ENCODE measurements at regions not wholly inside any gene's neighbourhood (a gene's known extent, or its start where the extent isn't known, plus 50 kb on each side); places are given as distances from the start of the nearest gene placed in this dataset.

GRCh38 chr16:17635183-17635582, 164.4 kb upstream of the XYLT1 start:
- 87% methylated on average over 6 of the region's 6 CpGs for WGBS

GRCh38 chr16:17633181-17633951, 162.6 kb upstream of the XYLT1 start:
- Histone ChIP-seq H3K27ac (ENCODE audit: low read depth) (no peak overlapping the region), H3K36me3 (ENCODE audit: insufficient read depth) (no peaks in the 10 kb centered on the region), H3K4me1 (ENCODE audit: insufficient read depth) (no peaks in the 10 kb centered on the region), H3K4me3 (ENCODE audit: low read depth, low read length) (no peak overlapping the region)
- peak; percentile 64 for DNase-seq (ENCODE audit: extremely low spot score)
- WGBS = 52% methylated on average over 8 of the region's 8 CpGs

More at GRCh38 chr16:17635183-17635582, 164.4 kb upstream of the XYLT1 start:
- Histone ChIP-seq H3K4me1 (ENCODE audit: insufficient read depth) (no peaks in the 10 kb centered on the region), H3K4me3 (ENCODE audit: low read depth, low read length) (no peak overlapping the region), H3K27ac (ENCODE audit: low read depth) (no peak overlapping the region), H3K36me3 (ENCODE audit: insufficient read depth) (no peaks in the 10 kb centered on the region)
- no peak for DNase-seq (ENCODE audit: extremely low spot score)

GRCh38 chr16:17632667-17633066, 161.9 kb upstream of the XYLT1 start:
- no peaks in the 10 kb centered on the region for H3K36me3 ChIP-seq (ENCODE audit: insufficient read depth)
- 53% methylated on average over 8 of the region's 8 CpGs for WGBS
- H3K4me1 ChIP-seq (ENCODE audit: insufficient read depth) = no peaks in the 10 kb centered on the region
- DNase-seq (ENCODE audit: extremely low spot score) = no peak
- H3K27ac ChIP-seq (ENCODE audit: low read depth) = no peak overlapping the region
- no peak overlapping the region for H3K4me3 ChIP-seq (ENCODE audit: low read depth, low read length)

GRCh38 chr16:17629936-17630335, 159.2 kb upstream of the XYLT1 start:
- Histone ChIP-seq H3K27ac (ENCODE audit: low read depth) (no peak overlapping the region), H3K4me3 (ENCODE audit: low read depth, low read length) (no peak overlapping the region), H3K4me1 (ENCODE audit: insufficient read depth) (no peaks in the 10 kb centered on the region), H3K36me3 (ENCODE audit: insufficient read depth) (no peaks in the 10 kb centered on the region)
- DNase-seq (ENCODE audit: extremely low spot score) = no peak
- whole genome bisulfite sequencing = 80% methylated on average over 5 of the region's 5 CpGs

GRCh38 chr16:17628983-17629382, 158.2 kb upstream of the XYLT1 start:
- Histone ChIP-seq H3K4me3 (ENCODE audit: low read depth, low read length) (no peak overlapping the region), H3K27ac (ENCODE audit: low read depth) (no peak overlapping the region), H3K4me1 (ENCODE audit: insufficient read depth) (no peaks in the 10 kb centered on the region), H3K36me3 (ENCODE audit: insufficient read depth) (no peaks in the 10 kb centered on the region)
- 48% methylated on average over 1 of the region's 1 CpG for WGBS
- DNase-seq (ENCODE audit: extremely low spot score) = no peak

- DNase-seq (ENCODE audit: extremely low spot score) = no peak
- Histone ChIP-seq H3K4me1 (ENCODE audit: insufficient read depth) (no peaks in the 10 kb centered on the region), H3K27ac (ENCODE audit: low read depth) (no peak overlapping the region), H3K36me3 (ENCODE audit: insufficient read depth) (no peaks in the 10 kb centered on the region), H3K4me3 (ENCODE audit: low read depth, low read length) (no peak overlapping the region)
- 54% methylated on average over 3 of the region's 3 CpGs for WGBS
Measured at GRCh38 chr16:17622366-17622765, 151.6 kb upstream of the XYLT1 start.

GRCh38 chr16:17619261-17619660, 148.5 kb upstream of the XYLT1 start:
- H3K4me1 ChIP-seq (ENCODE audit: insufficient read depth) = no peaks in the 10 kb centered on the region
- no peak for DNase-seq (ENCODE audit: extremely low spot score)
- 84% methylated on average over 8 of the region's 8 CpGs for WGBS
- H3K4me3 ChIP-seq (ENCODE audit: low read depth, low read length) = no peak overlapping the region
- no peaks in the 10 kb centered on the region for H3K36me3 ChIP-seq (ENCODE audit: insufficient read depth)
- H3K27ac ChIP-seq (ENCODE audit: low read depth) = no peak overlapping the region

GRCh38 chr16:17617021-17617552, 146.3 kb upstream of the XYLT1 start:
- no peak overlapping the region for H3K4me3 ChIP-seq (ENCODE audit: low read depth, low read length)
- no peak overlapping the region for H3K27ac ChIP-seq (ENCODE audit: low read depth)
- WGBS = 78% methylated on average over 4 of the region's 4 CpGs
- no peak for DNase-seq (ENCODE audit: extremely low spot score)
- no peaks in the 10 kb centered on the region for H3K4me1 ChIP-seq (ENCODE audit: insufficient read depth)
- H3K36me3 ChIP-seq (ENCODE audit: insufficient read depth) = no peaks in the 10 kb centered on the region

GRCh38 chr16:17612336-17612735, 141.6 kb upstream of the XYLT1 start:
- Histone ChIP-seq H3K36me3 (ENCODE audit: insufficient read depth) (no peaks in the 10 kb centered on the region), H3K27ac (ENCODE audit: low read depth) (no peak overlapping the region), H3K4me1 (ENCODE audit: insufficient read depth) (no peaks in the 10 kb centered on the region), H3K4me3 (ENCODE audit: low read depth, low read length) (no peak overlapping the region)
- no peak for DNase-seq (ENCODE audit: extremely low spot score)
- WGBS = 39% methylated on average over 3 of the region's 3 CpGs

- H3K36me3 ChIP-seq (ENCODE audit: insufficient read depth) = no peaks in the 10 kb centered on the region
- H3K4me1 ChIP-seq (ENCODE audit: insufficient read depth) = no peaks in the 10 kb centered on the region
- no peak overlapping the region for H3K27ac ChIP-seq (ENCODE audit: low read depth)
- no peak for DNase-seq (ENCODE audit: extremely low spot score)
- H3K4me3 ChIP-seq (ENCODE audit: low read depth, low read length) = no peak overlapping the region
- 38% methylated on average over 6 of the region's 6 CpGs for WGBS
Measured at GRCh38 chr16:17607609-17608008, 136.8 kb upstream of the XYLT1 start.

GRCh38 chr16:17607075-17607509, 136.3 kb upstream of the XYLT1 start:
- no peak overlapping the region for H3K27ac ChIP-seq (ENCODE audit: low read depth)
- WGBS = 35% methylated on average over 4 of the region's 4 CpGs
- no peak for DNase-seq (ENCODE audit: extremely low spot score)
- no peaks in the 10 kb centered on the region for H3K4me1 ChIP-seq (ENCODE audit: insufficient read depth)
- H3K36me3 ChIP-seq (ENCODE audit: insufficient read depth) = no peaks in the 10 kb centered on the region
- H3K4me3 ChIP-seq (ENCODE audit: low read depth, low read length) = no peak overlapping the region

- Histone ChIP-seq H3K4me3 (ENCODE audit: low read depth, low read length) (no peak overlapping the region), H3K4me1 (ENCODE audit: insufficient read depth) (no peaks in the 10 kb centered on the region), H3K36me3 (ENCODE audit: insufficient read depth) (no peaks in the 10 kb centered on the region), H3K27ac (ENCODE audit: low read depth) (no peak overlapping the region)
- DNase-seq (ENCODE audit: extremely low spot score) = no peak
- WGBS = 7% methylated on average over 1 of the region's 1 CpG
Measured at GRCh38 chr16:17606460-17606859, 135.7 kb upstream of the XYLT1 start.

GRCh38 chr16:17605784-17606183, 135.0 kb upstream of the XYLT1 start:
- H3K4me1 ChIP-seq (ENCODE audit: insufficient read depth) = no peaks in the 10 kb centered on the region
- no peaks in the 10 kb centered on the region for H3K36me3 ChIP-seq (ENCODE audit: insufficient read depth)
- WGBS = 93% methylated on average over 4 of the region's 4 CpGs
- no peak overlapping the region for H3K4me3 ChIP-seq (ENCODE audit: low read depth, low read length)
- no peak overlapping the region for H3K27ac ChIP-seq (ENCODE audit: low read depth)
- no peak for DNase-seq (ENCODE audit: extremely low spot score)

- WGBS = 36% methylated on average over 1 of the region's 1 CpG
- no peak for DNase-seq (ENCODE audit: extremely low spot score)
- H3K27ac ChIP-seq (ENCODE audit: low read depth) = no peak overlapping the region
Measured at GRCh38 chr16:17603626-17604025, 132.9 kb upstream of the XYLT1 start.

More at GRCh38 chr16:17603626-17604025, 132.9 kb upstream of the XYLT1 start:
- no peak overlapping the region for H3K4me3 ChIP-seq (ENCODE audit: low read depth, low read length)
- no peaks in the 10 kb centered on the region for H3K4me1 ChIP-seq (ENCODE audit: insufficient read depth)
- no peaks in the 10 kb centered on the region for H3K36me3 ChIP-seq (ENCODE audit: insufficient read depth)

All from urinary bladder (tissue), 3 donors.